K562 (cell line): ENCODE measurements at regions not wholly inside any gene's neighbourhood (a gene's known extent, or its start where the extent isn't known, plus 50 kb on each side); places are given as distances from the start of the nearest gene placed in this dataset.

Source experiments
- NR2C2 ChIP-seq, 2 experiments: fragments of 200-800 bp in 1 of 2; sonication (Bioruptor generic) in 1 of 2; sonication (generic) in 1 of 2; formaldehyde crosslinking in 1 of 2; IDR thresholded peaks; 2 replicates each; pipeline versions ENCODE4 v1.6.1 to v1.8.0; 2016 to 2022; ENCODE audit warnings: mild to moderate bottlenecking in 1 of 2, missing compliant biosample characterization in 1 of 2, missing genetic modification characterization in 1 of 2, missing genetic modification reagents in 1 of 2
- RBM22 ChIP-seq: fragments of 200-400 bp; formaldehyde crosslinking; IDR thresholded peaks from 2 replicates; pipeline ENCODE4 v1.6.1; 2018; ENCODE audit warnings: low read length, low read depth; ENCODE audit not compliant: poor library complexity, severe bottlenecking
- TARDBP ChIP-seq: fragments of 450-650 bp; IDR thresholded peaks from 2 replicates; pipeline ENCODE4 v1.6.1; 2016
- TF ChIP-seq, protein P1 (sequence below): sonication (generic); formaldehyde crosslinking; IDR thresholded peaks from 2 replicates; pipeline ENCODE4 v1.9.0; 2022; ENCODE audit warnings: mild to moderate bottlenecking, missing genetic modification reagents
- TF ChIP-seq, protein P2 (sequence below): fragments of 250-450 bp; sonication (Bioruptor Pico); IDR thresholded peaks from 2 replicates; pipeline ENCODE4 v1.8.0; 2021; ENCODE audit warnings: moderate library complexity, mild to moderate bottlenecking, inconsistent platforms
- TF ChIP-seq, protein P3 (sequence below), 3 experiments: IDR thresholded peaks in 2 of 3; conservative IDR thresholded peaks in 1 of 3; 2 replicates each; pipeline ENCODE4 v1.5.1; 2011 to 2012; ENCODE audit warnings: low read length in 3 of 3, mild to moderate bottlenecking in 3 of 3, control low read depth in 2 of 3, improper control_type of control experiment in 1 of 3, inconsistent platforms in 1 of 3, low read depth in 1 of 3, mixed read lengths in 1 of 3, moderate library complexity in 1 of 3; ENCODE audit not compliant: insufficient read depth in 2 of 3
- TF ChIP-seq, protein P4 (sequence below): sonication (generic); formaldehyde crosslinking; IDR thresholded peaks from 2 replicates; pipeline ENCODE4 v1.8.0; 2023; ENCODE audit warnings: missing genetic modification reagents, mild to moderate bottlenecking, borderline replicate concordance
- TF ChIP-seq, protein P5 (sequence below): fragments of 250-450 bp; sonication (Bioruptor Pico); IDR thresholded peaks from 2 replicates; pipeline ENCODE4 v1.8.0; 2022; ENCODE audit warnings: moderate library complexity, mild to moderate bottlenecking, inconsistent platforms

DNA sequence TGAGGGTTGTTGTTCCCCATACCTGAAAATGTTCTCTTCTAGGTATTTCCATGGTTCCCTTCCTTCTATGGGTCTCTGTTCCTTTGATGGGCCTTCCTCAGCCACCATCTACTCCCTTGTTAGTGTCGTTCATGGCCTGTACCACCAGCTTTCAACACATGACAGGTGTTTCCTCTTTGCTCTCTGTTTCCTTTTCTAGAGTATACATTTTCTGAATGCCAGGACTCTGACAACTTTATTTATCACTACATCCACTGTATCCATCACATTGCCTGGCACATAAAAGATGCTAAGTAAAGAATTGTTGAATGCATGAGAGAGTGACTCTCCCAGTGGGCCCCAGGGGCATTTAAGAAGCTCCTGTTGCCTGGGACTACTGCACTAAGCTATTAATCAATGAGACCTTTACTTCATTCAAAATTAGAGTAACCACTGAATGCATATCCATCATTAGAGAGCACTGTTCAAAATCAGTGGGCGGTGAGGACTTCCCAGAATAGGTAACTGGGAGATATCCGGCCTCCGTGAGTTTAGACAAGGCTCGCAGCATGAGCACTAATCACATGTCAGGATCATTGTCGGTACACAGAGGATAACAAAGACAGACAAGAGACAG is 255.0 kb downstream of the CBLN1 start:
- no peak for TF ChIP-seq RBM22
- TF ChIP-seq, protein P1, sequence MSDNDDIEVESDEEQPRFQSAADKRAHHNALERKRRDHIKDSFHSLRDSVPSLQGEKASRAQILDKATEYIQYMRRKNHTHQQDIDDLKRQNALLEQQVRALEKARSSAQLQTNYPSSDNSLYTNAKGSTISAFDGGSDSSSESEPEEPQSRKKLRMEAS (CRISPR knock-in tag), result no peak
- no peak for TF ChIP-seq TARDBP
- no peak for TF ChIP-seq NR2C2 (CRISPR knock-in tag; IDR thresholded peaks at IDR 0.05)
- no peak for TF ChIP-seq NR2C2 (tag; IDR thresholded peaks at IDR 0.05)
- TF ChIP-seq, protein P2, sequence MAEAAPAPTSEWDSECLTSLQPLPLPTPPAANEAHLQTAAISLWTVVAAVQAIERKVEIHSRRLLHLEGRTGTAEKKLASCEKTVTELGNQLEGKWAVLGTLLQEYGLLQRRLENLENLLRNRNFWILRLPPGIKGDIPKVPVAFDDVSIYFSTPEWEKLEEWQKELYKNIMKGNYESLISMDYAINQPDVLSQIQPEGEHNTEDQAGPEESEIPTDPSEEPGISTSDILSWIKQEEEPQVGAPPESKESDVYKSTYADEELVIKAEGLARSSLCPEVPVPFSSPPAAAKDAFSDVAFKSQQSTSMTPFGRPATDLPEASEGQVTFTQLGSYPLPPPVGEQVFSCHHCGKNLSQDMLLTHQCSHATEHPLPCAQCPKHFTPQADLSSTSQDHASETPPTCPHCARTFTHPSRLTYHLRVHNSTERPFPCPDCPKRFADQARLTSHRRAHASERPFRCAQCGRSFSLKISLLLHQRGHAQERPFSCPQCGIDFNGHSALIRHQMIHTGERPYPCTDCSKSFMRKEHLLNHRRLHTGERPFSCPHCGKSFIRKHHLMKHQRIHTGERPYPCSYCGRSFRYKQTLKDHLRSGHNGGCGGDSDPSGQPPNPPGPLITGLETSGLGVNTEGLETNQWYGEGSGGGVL (CRISPR knock-in tag), result no peak
- TF ChIP-seq, protein P3, sequence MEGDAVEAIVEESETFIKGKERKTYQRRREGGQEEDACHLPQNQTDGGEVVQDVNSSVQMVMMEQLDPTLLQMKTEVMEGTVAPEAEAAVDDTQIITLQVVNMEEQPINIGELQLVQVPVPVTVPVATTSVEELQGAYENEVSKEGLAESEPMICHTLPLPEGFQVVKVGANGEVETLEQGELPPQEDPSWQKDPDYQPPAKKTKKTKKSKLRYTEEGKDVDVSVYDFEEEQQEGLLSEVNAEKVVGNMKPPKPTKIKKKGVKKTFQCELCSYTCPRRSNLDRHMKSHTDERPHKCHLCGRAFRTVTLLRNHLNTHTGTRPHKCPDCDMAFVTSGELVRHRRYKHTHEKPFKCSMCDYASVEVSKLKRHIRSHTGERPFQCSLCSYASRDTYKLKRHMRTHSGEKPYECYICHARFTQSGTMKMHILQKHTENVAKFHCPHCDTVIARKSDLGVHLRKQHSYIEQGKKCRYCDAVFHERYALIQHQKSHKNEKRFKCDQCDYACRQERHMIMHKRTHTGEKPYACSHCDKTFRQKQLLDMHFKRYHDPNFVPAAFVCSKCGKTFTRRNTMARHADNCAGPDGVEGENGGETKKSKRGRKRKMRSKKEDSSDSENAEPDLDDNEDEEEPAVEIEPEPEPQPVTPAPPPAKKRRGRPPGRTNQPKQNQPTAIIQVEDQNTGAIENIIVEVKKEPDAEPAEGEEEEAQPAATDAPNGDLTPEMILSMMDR (IDR thresholded peaks at IDR 0.05 in 2 of 3, conservative IDR thresholded peaks at IDR 0.05 in 1 of 3; ENCODE audit: insufficient read depth in 2 of 3, low read depth in 1 of 3, low read length in 3 of 3), result no peak
- TF ChIP-seq, protein P4, sequence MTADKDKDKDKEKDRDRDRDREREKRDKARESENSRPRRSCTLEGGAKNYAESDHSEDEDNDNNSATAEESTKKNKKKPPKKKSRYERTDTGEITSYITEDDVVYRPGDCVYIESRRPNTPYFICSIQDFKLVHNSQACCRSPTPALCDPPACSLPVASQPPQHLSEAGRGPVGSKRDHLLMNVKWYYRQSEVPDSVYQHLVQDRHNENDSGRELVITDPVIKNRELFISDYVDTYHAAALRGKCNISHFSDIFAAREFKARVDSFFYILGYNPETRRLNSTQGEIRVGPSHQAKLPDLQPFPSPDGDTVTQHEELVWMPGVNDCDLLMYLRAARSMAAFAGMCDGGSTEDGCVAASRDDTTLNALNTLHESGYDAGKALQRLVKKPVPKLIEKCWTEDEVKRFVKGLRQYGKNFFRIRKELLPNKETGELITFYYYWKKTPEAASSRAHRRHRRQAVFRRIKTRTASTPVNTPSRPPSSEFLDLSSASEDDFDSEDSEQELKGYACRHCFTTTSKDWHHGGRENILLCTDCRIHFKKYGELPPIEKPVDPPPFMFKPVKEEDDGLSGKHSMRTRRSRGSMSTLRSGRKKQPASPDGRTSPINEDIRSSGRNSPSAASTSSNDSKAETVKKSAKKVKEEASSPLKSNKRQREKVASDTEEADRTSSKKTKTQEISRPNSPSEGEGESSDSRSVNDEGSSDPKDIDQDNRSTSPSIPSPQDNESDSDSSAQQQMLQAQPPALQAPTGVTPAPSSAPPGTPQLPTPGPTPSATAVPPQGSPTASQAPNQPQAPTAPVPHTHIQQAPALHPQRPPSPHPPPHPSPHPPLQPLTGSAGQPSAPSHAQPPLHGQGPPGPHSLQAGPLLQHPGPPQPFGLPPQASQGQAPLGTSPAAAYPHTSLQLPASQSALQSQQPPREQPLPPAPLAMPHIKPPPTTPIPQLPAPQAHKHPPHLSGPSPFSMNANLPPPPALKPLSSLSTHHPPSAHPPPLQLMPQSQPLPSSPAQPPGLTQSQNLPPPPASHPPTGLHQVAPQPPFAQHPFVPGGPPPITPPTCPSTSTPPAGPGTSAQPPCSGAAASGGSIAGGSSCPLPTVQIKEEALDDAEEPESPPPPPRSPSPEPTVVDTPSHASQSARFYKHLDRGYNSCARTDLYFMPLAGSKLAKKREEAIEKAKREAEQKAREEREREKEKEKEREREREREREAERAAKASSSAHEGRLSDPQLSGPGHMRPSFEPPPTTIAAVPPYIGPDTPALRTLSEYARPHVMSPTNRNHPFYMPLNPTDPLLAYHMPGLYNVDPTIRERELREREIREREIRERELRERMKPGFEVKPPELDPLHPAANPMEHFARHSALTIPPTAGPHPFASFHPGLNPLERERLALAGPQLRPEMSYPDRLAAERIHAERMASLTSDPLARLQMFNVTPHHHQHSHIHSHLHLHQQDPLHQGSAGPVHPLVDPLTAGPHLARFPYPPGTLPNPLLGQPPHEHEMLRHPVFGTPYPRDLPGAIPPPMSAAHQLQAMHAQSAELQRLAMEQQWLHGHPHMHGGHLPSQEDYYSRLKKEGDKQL (CRISPR knock-in tag), result no peak
- TF ChIP-seq, protein P5, sequence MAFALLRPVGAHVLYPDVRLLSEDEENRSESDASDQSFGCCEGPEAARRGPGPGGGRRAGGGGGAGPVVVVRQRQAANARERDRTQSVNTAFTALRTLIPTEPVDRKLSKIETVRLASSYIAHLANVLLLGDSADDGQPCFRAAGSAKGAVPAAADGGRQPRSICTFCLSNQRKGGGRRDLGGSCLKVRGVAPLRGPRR (CRISPR knock-in tag), result no peak
